PFSK-1 (cell line): ENCODE measurements at regions not wholly inside any gene's neighbourhood (a gene's known extent, or its start where the extent isn't known, plus 50 kb on each side); places are given as distances from the start of the nearest gene placed in this dataset.

Source experiments
- FOXP2 ChIP-seq: optimal IDR thresholded peaks from 2 replicates; pipeline ENCODE3; 2011; ENCODE audit warnings: borderline replicate concordance, control low read depth, inconsistent platforms; ENCODE audit not compliant: insufficient read depth; ENCODE audit errors: extremely low read length, extremely low read depth
- POLR2AphosphoS5 ChIP-seq: IDR thresholded peaks from 2 replicates; pipeline ENCODE4 v1.6.1; 2012; ENCODE audit warnings: low read depth, mild to moderate bottlenecking, control low read depth, low read length, moderate library complexity
- SIN3A ChIP-seq: IDR thresholded peaks from 2 replicates; pipeline ENCODE4 v1.6.1; 2012; ENCODE audit warnings: mild to moderate bottlenecking, low read length, moderate library complexity, borderline replicate concordance; ENCODE audit not compliant: insufficient read depth
- TAF1 ChIP-seq: IDR thresholded peaks from 2 replicates; pipeline ENCODE4 v1.6.1; 2012; ENCODE audit warnings: low read length, control low read depth, borderline replicate concordance; ENCODE audit not compliant: insufficient read depth
- TF ChIP-seq, protein P1 (sequence below), 2 experiments: IDR thresholded peaks; 2 replicates each; pipeline versions ENCODE4 v1.6.1 to v1.8.0; 2011 to 2012; ENCODE audit warnings: low read depth in 2 of 2, low read length in 2 of 2, control low read depth in 1 of 2, inconsistent platforms in 1 of 2, mild to moderate bottlenecking in 1 of 2, moderate library complexity in 1 of 2; ENCODE audit not compliant: insufficient read depth in 1 of 2

DNA sequence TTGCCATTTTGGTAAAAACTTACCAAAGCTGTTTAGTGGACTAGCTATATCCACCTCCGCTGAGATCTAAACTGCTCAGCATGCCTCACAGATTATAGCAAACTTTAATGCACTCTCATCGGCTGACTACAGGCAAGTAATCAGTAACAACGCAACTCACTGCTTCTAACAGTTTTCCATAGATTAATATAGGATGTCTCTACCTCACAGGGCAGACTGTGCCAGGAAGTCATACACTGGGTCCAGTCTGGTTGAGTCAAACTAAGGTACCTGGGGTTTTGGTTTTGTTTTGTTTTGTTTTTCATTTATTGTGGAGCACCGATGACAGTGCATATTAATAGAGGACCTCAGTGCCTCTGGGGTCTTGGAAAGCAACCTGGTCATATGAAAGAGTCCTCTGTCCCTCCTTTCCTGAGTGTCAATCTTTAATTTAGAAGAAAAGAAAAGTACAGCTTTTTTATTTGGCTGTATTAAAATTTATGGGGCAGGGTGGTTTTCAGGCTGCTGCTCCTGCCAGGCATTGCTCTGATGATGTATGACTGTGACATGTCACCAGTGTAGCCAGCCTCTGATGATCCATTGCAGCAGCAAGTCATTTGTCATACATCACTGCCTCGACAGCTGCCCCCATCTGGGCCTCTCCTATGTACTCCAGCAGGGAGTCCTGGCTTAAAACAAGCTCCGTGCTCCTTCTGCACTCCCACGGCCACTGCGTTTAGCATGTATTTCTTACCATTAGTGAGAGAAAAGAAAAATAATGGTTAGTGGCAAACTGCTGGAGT lies 854.1 kb downstream of the KCNJ2 start:
- no peak for TF ChIP-seq SIN3A

DNA sequence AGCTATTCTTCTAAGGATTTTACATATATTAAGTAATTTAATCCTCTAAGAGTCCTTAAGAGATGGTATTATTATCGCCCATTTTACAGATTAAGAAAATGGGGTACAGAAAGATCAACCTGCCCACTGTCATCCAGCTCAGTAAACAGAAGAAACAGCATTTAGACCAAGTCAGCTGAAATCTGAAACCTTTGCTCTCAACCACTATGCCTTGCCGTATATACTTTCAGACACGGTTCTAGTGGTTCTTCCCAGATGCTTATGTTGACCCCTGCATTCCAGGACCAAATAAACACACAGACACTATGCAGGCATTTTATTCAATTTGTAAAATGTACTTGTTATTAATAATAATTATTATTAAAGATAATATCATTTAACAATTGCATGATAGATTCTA lies 854.8 kb downstream of the KCNJ2 start:
- TF ChIP-seq TAF1 (no peak), FOXP2 (no peak), POLR2AphosphoS5 (no peak), SIN3A (no peak)
- TF ChIP-seq, protein P1, sequence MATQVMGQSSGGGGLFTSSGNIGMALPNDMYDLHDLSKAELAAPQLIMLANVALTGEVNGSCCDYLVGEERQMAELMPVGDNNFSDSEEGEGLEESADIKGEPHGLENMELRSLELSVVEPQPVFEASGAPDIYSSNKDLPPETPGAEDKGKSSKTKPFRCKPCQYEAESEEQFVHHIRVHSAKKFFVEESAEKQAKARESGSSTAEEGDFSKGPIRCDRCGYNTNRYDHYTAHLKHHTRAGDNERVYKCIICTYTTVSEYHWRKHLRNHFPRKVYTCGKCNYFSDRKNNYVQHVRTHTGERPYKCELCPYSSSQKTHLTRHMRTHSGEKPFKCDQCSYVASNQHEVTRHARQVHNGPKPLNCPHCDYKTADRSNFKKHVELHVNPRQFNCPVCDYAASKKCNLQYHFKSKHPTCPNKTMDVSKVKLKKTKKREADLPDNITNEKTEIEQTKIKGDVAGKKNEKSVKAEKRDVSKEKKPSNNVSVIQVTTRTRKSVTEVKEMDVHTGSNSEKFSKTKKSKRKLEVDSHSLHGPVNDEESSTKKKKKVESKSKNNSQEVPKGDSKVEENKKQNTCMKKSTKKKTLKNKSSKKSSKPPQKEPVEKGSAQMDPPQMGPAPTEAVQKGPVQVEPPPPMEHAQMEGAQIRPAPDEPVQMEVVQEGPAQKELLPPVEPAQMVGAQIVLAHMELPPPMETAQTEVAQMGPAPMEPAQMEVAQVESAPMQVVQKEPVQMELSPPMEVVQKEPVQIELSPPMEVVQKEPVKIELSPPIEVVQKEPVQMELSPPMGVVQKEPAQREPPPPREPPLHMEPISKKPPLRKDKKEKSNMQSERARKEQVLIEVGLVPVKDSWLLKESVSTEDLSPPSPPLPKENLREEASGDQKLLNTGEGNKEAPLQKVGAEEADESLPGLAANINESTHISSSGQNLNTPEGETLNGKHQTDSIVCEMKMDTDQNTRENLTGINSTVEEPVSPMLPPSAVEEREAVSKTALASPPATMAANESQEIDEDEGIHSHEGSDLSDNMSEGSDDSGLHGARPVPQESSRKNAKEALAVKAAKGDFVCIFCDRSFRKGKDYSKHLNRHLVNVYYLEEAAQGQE (IDR thresholded peaks at IDR 0.05; ENCODE audit: insufficient read depth in 1 of 2, low read depth in 2 of 2, low read length in 2 of 2): no peak

DNA sequence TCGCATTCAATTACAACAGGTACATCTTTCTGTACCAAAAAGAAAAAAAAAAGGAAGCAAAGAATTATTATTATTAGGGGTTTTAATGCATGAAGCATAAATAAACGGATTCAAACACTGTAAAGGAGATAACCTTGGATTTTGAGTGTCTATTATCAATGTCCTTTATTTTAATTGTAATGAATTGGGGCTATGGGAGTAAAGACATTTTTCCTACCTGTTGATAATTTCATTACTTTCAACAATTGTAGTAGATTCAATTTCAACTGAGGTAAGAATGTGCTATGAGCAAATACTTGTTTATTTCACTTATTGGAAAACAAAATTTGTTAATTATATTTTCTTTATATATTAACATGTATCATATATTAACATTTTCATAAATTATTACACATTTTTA lies 855.6 kb downstream of the KCNJ2 start:
- no peak for TF ChIP-seq POLR2AphosphoS5
- TF ChIP-seq TAF1: no peak
- TF ChIP-seq, protein P1 (IDR thresholded peaks at IDR 0.05; ENCODE audit: insufficient read depth in 1 of 2, low read depth in 2 of 2, low read length in 2 of 2): no peak
- no peak for TF ChIP-seq SIN3A
- no peak for TF ChIP-seq FOXP2

DNA sequence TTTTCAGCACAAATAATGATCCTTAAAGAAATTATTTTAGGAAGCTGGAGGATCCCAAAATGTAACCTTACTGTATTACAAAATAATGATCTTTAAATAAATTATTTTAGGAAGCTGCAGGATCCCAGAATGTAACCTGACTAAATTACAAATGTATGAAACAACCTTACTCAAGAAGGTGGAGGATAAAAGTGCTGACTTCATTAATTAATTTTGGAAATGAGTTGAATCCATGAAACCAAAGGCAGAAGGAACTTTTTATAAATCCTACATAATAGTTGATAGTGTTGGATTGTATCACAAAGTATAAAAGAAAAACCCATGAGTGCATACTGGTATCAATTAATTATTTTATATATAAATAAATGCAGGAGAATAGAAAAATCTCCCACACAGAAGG lies 859.9 kb downstream of the KCNJ2 start:
- TF ChIP-seq FOXP2 (no peak), POLR2AphosphoS5 (no peak)
- TF ChIP-seq, protein P1 (IDR thresholded peaks at IDR 0.05; ENCODE audit: insufficient read depth in 1 of 2, low read depth in 2 of 2, low read length in 2 of 2): no peak

DNA sequence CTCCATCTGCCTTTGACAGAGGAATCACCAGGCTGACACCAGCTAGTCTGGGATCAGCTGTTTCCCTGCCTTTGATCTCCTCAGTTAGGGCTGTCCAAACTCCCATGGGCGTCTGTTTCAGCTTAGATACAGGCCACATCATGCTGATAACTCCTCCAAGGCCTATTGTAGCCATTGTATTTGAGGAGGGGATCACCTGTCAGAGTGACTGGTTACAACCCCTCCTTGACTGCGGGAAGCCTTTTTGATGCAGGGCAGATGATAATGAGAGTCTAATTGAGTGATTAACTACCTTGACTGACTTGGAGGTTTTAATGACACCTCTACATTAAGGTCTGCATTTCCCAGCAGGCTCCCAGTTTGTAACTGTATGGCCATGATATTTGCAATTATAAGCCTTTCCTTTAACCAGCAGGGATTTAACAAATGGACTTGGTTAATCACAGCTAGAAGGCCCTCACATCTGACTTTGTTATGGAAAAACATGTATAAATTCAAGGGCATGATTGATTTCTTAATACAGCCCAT lies 863.5 kb downstream of the KCNJ2 start:
- TF ChIP-seq POLR2AphosphoS5 (no peak), TAF1 (no peak), FOXP2 (no peak), SIN3A (no peak)
- TF ChIP-seq, protein P1 (IDR thresholded peaks at IDR 0.05; ENCODE audit: insufficient read depth in 1 of 2, low read depth in 2 of 2, low read length in 2 of 2): no peak
